Uterus (tissue), 2 donors: ENCODE measurements at regions not wholly inside any gene's neighbourhood (a gene's known extent, or its start where the extent isn't known, plus 50 kb on each side); places are given as distances from the start of the nearest gene placed in this dataset.

ENCODE experiments used
- CTCF ChIP-seq, 4 experiments: fragments of 200-600 bp in 2 of 4; fragments of 450-650 bp in 2 of 4; sonication (generic) in 2 of 4; IDR thresholded peaks; one replicate each; pipeline ENCODE4 v1.5.1; 2016 to 2019; ENCODE audit warnings: antibody characterized with exemption in 4 of 4, mild to moderate bottlenecking in 2 of 4, moderate library complexity in 1 of 4
- POLR2A ChIP-seq, 2 donors: fragments of 450-650 bp; IDR thresholded peaks; one replicate each; pipeline ENCODE4 v1.6.1; 2016; ENCODE audit warnings: antibody characterized with exemption in 2 of 2, mild to moderate bottlenecking in 1 of 2, moderate library complexity in 1 of 2

GRCh38 chr5:174971210-174971609 lies 246.8 kb downstream of the MSX2 start:
- no peak for TF ChIP-seq POLR2A (IDR thresholded peaks at IDR 0.05)
- no peak for TF ChIP-seq CTCF (IDR thresholded peaks at IDR 0.05)
